ENCODE measurements at regions not wholly inside any gene's neighbourhood (a gene's known extent, or its start where the extent isn't known, plus 50 kb on each side); places are given as distances from the start of the nearest gene placed in this dataset.

DNA sequence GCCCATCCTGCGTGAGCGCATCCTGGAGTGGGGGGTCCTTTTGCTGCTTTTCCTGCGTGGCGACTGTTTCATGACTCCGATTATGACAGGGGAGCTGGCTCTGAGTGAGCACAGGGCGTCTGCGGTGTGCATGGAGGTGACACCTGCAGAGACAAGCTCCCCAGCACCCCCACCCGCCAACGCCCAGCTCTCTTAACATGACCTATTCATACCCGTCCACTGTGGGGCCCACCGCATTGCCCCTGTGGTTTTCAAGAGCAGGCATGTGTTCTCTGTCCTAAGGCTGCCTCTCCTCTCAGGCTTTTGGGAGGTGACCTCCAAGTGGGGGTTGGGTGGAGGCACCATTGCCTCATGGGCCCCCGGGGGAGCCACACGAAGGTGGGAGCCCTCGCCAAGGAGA lies 500.7 kb downstream of the TCERG1L start:
- Mint-ChIP-seq H3K36me3 (ENCODE audit: low read depth) (no peaks in the 10 kb centered on the region), H3K4me3 (no peak overlapping the region), H3K27ac (ENCODE audit: unreplicated experiment) (no peak overlapping the region), H3K4me1 (no peaks in the 10 kb centered on the region), H3K9me3 (no peaks in the 10 kb centered on the region), H3K27me3 (ENCODE audit: low read depth) (no peaks in the 10 kb centered on the region)
- TF ChIP-seq, protein P1, sequence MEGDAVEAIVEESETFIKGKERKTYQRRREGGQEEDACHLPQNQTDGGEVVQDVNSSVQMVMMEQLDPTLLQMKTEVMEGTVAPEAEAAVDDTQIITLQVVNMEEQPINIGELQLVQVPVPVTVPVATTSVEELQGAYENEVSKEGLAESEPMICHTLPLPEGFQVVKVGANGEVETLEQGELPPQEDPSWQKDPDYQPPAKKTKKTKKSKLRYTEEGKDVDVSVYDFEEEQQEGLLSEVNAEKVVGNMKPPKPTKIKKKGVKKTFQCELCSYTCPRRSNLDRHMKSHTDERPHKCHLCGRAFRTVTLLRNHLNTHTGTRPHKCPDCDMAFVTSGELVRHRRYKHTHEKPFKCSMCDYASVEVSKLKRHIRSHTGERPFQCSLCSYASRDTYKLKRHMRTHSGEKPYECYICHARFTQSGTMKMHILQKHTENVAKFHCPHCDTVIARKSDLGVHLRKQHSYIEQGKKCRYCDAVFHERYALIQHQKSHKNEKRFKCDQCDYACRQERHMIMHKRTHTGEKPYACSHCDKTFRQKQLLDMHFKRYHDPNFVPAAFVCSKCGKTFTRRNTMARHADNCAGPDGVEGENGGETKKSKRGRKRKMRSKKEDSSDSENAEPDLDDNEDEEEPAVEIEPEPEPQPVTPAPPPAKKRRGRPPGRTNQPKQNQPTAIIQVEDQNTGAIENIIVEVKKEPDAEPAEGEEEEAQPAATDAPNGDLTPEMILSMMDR (conservative IDR thresholded peaks at IDR 0.05) = no peak
- DNase-seq (ENCODE audit: low read depth, low spot score) = no peak

DNA sequence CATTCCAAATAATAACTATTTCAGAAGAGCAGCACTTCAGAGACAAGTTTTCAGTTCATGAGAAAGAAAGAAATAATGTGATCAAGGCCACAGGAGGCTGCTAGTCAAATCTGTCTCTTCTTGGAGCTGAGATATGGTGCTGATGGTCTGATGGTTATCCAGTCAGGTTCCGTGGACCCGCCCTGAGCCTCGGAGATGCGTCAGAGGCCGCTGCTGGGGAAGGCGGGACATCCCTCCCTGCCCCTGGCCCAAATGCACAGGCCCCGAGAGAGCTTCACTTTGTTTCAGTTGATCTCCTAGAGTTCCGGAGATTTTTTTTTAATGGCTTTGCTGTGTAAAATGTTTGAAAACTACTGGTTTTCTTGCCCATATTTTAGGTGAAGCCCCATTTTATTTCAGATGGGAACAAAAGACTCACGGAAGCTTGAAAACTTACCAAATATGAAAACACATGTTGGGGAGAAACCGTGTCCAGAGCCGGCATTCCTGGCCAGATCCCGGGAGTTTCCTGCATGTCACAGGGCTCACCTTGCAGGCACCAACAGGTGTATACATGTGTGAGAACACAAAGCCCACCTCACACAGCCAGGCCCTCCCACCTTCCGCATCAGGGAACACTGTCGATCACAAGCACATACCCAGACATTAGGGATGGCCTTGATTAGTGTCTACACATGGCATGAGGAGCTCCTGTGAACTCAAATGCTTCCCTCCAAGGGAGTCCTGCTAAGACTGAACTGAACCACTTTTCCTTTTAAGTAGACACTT lies 499.0 kb downstream of the TCERG1L start:
- no peak overlapping the region for H3K27ac Mint-ChIP-seq (ENCODE audit: unreplicated experiment)
- no peak overlapping the region for H3K4me3 Mint-ChIP-seq
- TF ChIP-seq, protein P1 (conservative IDR thresholded peaks at IDR 0.05) = no peak
- no peaks in the 10 kb centered on the region for H3K9me3 Mint-ChIP-seq
- DNase-seq (ENCODE audit: low read depth, low spot score) = no peak
- peaks cover 3% of the 10 kb centered on the region for H3K4me1 Mint-ChIP-seq
- H3K27me3 Mint-ChIP-seq (ENCODE audit: low read depth) = no peaks in the 10 kb centered on the region
- H3K36me3 Mint-ChIP-seq (ENCODE audit: low read depth) = no peaks in the 10 kb centered on the region

DNA sequence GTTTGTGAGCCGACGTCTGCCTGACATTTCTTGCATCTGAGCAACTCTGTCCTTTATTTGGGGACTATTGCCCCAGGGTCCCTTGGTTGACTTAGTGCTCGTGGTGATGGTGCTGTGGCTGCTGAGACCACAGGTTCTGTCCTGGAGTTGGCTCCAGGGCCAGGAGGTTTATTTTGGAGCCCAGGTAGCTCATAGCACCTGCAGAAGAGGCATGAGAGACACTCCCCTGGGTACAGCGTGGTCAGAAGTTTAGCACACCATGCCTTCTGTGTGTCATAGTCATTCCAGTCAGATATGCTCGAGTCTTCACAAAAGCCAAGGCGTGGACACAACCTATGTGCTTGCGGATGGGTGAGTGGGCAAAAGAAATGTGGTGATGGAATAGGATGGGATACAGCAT lies 496.9 kb downstream of the TCERG1L start:
- DNase-seq (ENCODE audit: low read depth, low spot score) = no peak
- TF ChIP-seq, protein P1 (conservative IDR thresholded peaks at IDR 0.05) = no peak
- H3K4me3 Mint-ChIP-seq = no peak overlapping the region
- H3K4me1 Mint-ChIP-seq = peaks cover 3% of the 10 kb centered on the region
- H3K36me3 Mint-ChIP-seq (ENCODE audit: low read depth) = no peaks in the 10 kb centered on the region
- peaks cover 3% of the 10 kb centered on the region for H3K9me3 Mint-ChIP-seq
- no peak overlapping the region for H3K27ac Mint-ChIP-seq (ENCODE audit: unreplicated experiment)
- no peaks in the 10 kb centered on the region for H3K27me3 Mint-ChIP-seq (ENCODE audit: low read depth)

DNA sequence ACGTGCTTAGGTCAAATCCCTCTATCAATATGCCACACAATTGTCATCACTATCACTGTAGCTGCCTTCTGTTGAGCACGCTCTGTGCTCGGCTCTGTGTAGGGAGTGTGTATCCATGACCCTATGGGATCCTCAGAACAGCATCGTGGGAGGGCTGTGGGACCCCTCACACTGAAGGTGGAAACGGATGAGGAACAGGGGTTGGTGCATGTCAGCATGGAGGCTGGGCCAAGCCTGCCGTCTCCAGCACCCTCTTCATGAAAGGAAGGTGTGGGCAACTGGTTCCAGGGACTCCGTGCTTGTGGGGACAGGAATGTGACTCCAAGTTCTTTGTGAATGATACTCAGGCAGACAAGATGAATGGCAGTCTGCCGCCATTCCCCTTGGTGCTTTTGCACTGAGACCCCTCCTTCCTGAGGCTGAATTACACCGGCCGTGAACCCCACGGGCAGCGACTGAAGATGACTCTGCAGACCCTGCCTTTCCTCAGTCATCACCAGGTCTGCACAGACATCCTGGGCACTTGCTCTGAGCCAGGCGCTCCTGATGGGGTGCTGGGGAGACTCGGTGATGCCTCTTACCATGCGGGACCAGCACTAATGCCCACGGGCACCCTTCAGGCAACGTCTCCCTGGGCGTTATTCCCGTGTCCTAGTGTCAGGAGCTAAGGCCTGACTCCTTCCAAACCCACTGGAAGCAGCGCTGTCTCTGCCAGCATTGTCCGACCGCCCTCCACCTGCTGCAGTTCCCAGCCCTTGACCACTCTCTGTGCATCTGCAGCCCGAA lies 495.2 kb downstream of the TCERG1L start:
- H3K36me3 Mint-ChIP-seq (ENCODE audit: low read depth) = no peaks in the 10 kb centered on the region
- TF ChIP-seq, protein P1 (conservative IDR thresholded peaks at IDR 0.05) = no peak
- no peak for DNase-seq (ENCODE audit: low read depth, low spot score)
- peaks cover 3% of the 10 kb centered on the region for H3K4me1 Mint-ChIP-seq
- no peak overlapping the region for H3K27ac Mint-ChIP-seq (ENCODE audit: unreplicated experiment)
- H3K4me3 Mint-ChIP-seq = no peak overlapping the region
- H3K27me3 Mint-ChIP-seq (ENCODE audit: low read depth) = no peaks in the 10 kb centered on the region
- H3K9me3 Mint-ChIP-seq = peaks cover 3% of the 10 kb centered on the region

DNA sequence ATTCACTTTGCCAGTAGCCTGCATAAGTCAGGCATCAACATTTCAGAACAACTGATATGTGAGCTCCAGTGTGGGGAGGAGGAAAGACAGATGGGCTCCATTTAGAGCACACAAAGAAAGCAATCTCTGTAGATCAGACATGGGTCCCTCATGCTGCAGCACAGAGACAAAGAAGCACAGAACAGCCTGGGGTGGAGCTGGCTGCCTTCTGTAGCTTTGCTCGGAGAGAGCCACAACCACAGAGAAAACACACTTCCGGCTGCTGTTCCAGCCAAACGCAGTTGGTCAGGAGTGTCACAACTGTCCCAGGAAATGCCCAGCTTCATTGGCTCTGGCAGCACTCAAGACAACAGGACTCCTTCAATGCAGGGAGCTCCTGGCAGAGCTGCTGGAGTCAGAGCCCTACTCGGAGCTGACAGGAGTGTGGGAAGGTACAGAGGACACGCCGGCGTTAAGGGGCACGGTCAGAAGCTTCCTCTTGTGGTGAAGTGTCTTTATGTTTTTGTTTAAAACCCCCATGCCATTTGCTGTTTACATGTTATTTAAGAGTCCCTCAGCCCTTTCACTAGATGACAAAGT lies 494.4 kb downstream of the TCERG1L start:
- Mint-ChIP-seq H3K27me3 (ENCODE audit: low read depth) (no peaks in the 10 kb centered on the region), H3K9me3 (peaks cover 3% of the 10 kb centered on the region), H3K27ac (ENCODE audit: unreplicated experiment) (no peak overlapping the region), H3K4me1 (peaks cover 3% of the 10 kb centered on the region), H3K4me3 (no peak overlapping the region), H3K36me3 (ENCODE audit: low read depth) (no peaks in the 10 kb centered on the region)
- TF ChIP-seq, protein P1 (conservative IDR thresholded peaks at IDR 0.05) = no peak
- DNase-seq (ENCODE audit: low read depth, low spot score) = no peak

Measured in neural crest cell (in vitro differentiated cells).